NCI-H2029 treated with DMSO at 0.1 percent for 48 hours (cell line): ENCODE measurements at regions not wholly inside any gene's neighbourhood (a gene's known extent, or its start where the extent isn't known, plus 50 kb on each side); places are given as distances from the start of the nearest gene placed in this dataset.
"Not testable (repeated sequence)": the region's sequence is repeated elsewhere in the genome, so short reads cannot be mapped to it uniquely, and the experiment has no call there.

Experiments
- DNase-seq: peaks from one replicate; lab custom pipeline; 2025; lab: John Stamatoyannopoulos, UW

GRCh38 chr10:63675171-63675570, 154.0 kb downstream of the REEP3 start:
- no peak for DNase-seq

GRCh38 chr10:63677001-63677400, 155.8 kb downstream of the REEP3 start:
- no peak for DNase-seq

- not testable (repeated sequence) for DNase-seq
These were observed 159.3 kb downstream of the REEP3 start for GRCh38 chr10:63680545-63680944.

GRCh38 chr10:63681993-63682697, 160.9 kb downstream of the REEP3 start:
- DNase-seq = no peak

GRCh38 chr10:63682698-63683052, 161.5 kb downstream of the REEP3 start:
- DNase-seq = not testable (repeated sequence)

- DNase-seq = no peak
These were observed 162.0 kb downstream of the REEP3 start for GRCh38 chr10:63683223-63683622.

- DNase-seq = no peak
These were observed 162.5 kb downstream of the REEP3 start for GRCh38 chr10:63683686-63684085.

GRCh38 chr10:63684257-63684936, 163.2 kb downstream of the REEP3 start:
- DNase-seq = no peak

GRCh38 chr10:63689768-63690167, 168.6 kb downstream of the REEP3 start:
- DNase-seq = no peak

GRCh38 chr10:63692220-63692896, 171.2 kb downstream of the REEP3 start:
- no peak for DNase-seq

GRCh38 chr10:63693021-63693420, 171.8 kb downstream of the REEP3 start:
- DNase-seq = not testable (repeated sequence)

GRCh38 chr10:63696205-63696604, 175.0 kb downstream of the REEP3 start:
- DNase-seq = no peak

- no peak for DNase-seq
These were observed 177.0 kb downstream of the REEP3 start for GRCh38 chr10:63697956-63698786.

- no peak for DNase-seq
These were observed 177.6 kb downstream of the REEP3 start for GRCh38 chr10:63698787-63699150.

- DNase-seq = no peak
These were observed 178.8 kb downstream of the REEP3 start for GRCh38 chr10:63699785-63700613.

GRCh38 chr10:63700631-63701156, 179.5 kb downstream of the REEP3 start:
- peak; percentile 2 for DNase-seq

- DNase-seq = peak; percentile 66
These were observed 180.9 kb downstream of the REEP3 start for GRCh38 chr10:63702092-63702491.

- peak; percentile 90 for DNase-seq
These were observed 182.0 kb downstream of the REEP3 start for GRCh38 chr10:63703113-63703670.

GRCh38 chr10:63703740-63704345, 182.6 kb downstream of the REEP3 start:
- DNase-seq = peak; percentile 90

- peak; percentile 24 for DNase-seq
These were observed 186.2 kb downstream of the REEP3 start for GRCh38 chr10:63707254-63707910.
